GM12878 (cell line): ENCODE measurements at regions not wholly inside any gene's neighbourhood (a gene's known extent, or its start where the extent isn't known, plus 50 kb on each side); places are given as distances from the start of the nearest gene placed in this dataset.

Experiments
- ATAC-seq: fragments of 200-7000 bp; cut with Tn5 transposase; 3 replicates; pipeline ENCODE4 v1.9.1; 2020; ENCODE audit warnings: mild to moderate bottlenecking, moderate library complexity
- BruUV-seq: library from RNA; stranded (reverse); fragments of 400-500 nt; replicated peaks from 2 replicates; lab custom pipeline; 2021; lab: Mats Ljungman, UMichigan
- CTCF ChIA-PET: fragments of 300-600 bp; sonication (Branson Sonifier 250); formaldehyde crosslinking; extraction: SDS; loops from one replicate; lab custom pipeline; 2021; ENCODE audit warnings: inconsistent platforms; lab: Yijun Ruan, JAX
- POLR2A ChIA-PET: fragments of 350-600 bp; formaldehyde crosslinking; extraction: SDS; loops from one replicate; lab custom pipeline; 2021; ENCODE audit warnings: inconsistent platforms; lab: Charles Lee
- RAD21 ChIA-PET: fragments of 300-600 bp; sonication (Branson Sonifier 250); formaldehyde crosslinking; loops from one replicate; lab custom pipeline; 2023; ENCODE audit warnings: antibody characterized with exemption; ENCODE audit not compliant: unreplicated experiment; lab: Charles Lee
- SMC1A ChIA-PET: fragments of 300-600 bp; sonication (Branson Sonifier 250); formaldehyde crosslinking; loops from one replicate; lab custom pipeline; 2023; ENCODE audit not compliant: unreplicated experiment, uncharacterized antibody; lab: Charles Lee
- DNase-seq: peaks from one replicate; pipeline ENCODE4 v3.0.0-alpha.2; 2011; ENCODE audit warnings: low read depth, low spot score
- FAIRE-seq: peaks from 3 replicates; lab custom pipeline; 2011; peaks lifted over from hg19 to GRCh38; lab: Jason Lieb, UNC
- H2AFZ ChIP-seq: 2 replicates; pipeline ENCODE4 v1.6.0; 2011; ENCODE audit warnings: low read depth, low read length, control low read depth; ENCODE audit not compliant: control insufficient read depth
- H3K27ac ChIP-seq: 2 replicates; pipeline ENCODE4 v1.5.1; 2011; ENCODE audit warnings: control low read depth; ENCODE audit not compliant: control insufficient read depth, insufficient read depth
- H3K27me3 ChIP-seq, 2 experiments: replicated peaks in 1 of 2; 2 replicates each; pipeline versions ENCODE4 v1.6.0 to v1.6.1; 2011; ENCODE audit warnings: low read length in 1 of 2; ENCODE audit not compliant: control insufficient read depth in 2 of 2, insufficient read depth in 2 of 2
- H3K36me3 ChIP-seq, 2 experiments: 2 replicates each; pipeline ENCODE4 v1.5.1; 2011; ENCODE audit warnings: low read length in 1 of 2; ENCODE audit not compliant: control insufficient read depth in 2 of 2, insufficient read depth in 2 of 2
- H3K4me1 ChIP-seq: 2 replicates; pipeline ENCODE4 v1.6.1; 2011; ENCODE audit warnings: mild to moderate bottlenecking, low read length, moderate library complexity, mixed read lengths; ENCODE audit not compliant: control insufficient read depth, insufficient read depth
- H3K4me2 ChIP-seq: 2 replicates; pipeline ENCODE4 v1.6.0; 2011; ENCODE audit warnings: control low read depth; ENCODE audit not compliant: control insufficient read depth, insufficient read depth
- H3K4me3 ChIP-seq: fragments of 200-600 bp; sonication (generic); 2 replicates; pipeline ENCODE4 v1.5.1; 2016
- H3K79me2 ChIP-seq: 2 replicates; pipeline ENCODE4 v1.6.0; 2011; ENCODE audit warnings: low read length; ENCODE audit not compliant: control insufficient read depth, insufficient read depth
- H3K9ac ChIP-seq: 2 replicates; pipeline ENCODE4 v1.8.0; 2011; ENCODE audit warnings: low read length, control low read depth, mixed read lengths; ENCODE audit not compliant: control insufficient read depth, insufficient read depth
- H3K9me3 ChIP-seq: replicated peaks from 3 replicates; pipeline ENCODE4 v1.5.1; 2011; ENCODE audit warnings: mild to moderate bottlenecking, low read length; ENCODE audit not compliant: control insufficient read depth, insufficient read depth
- H4K20me1 ChIP-seq: 2 replicates; pipeline ENCODE4 v1.6.0; 2011; ENCODE audit not compliant: control insufficient read depth, insufficient read depth
- FOS ChIP-seq: IDR thresholded peaks from 3 replicates; pipeline ENCODE4 v1.6.1; 2011; ENCODE audit warnings: borderline replicate concordance; ENCODE audit not compliant: insufficient read length; ENCODE audit errors: extremely low read depth
- WGBS: methylation state at CpG from one replicate; pipeline ENCODE4 v1.1.6; 2016; ENCODE audit warnings: low lambda C conversion rate; ENCODE audit not compliant: insufficient replicate concordance, insufficient coverage; ENCODE audit errors: missing lambda C conversion rate; 5-methylcytosine and 5-hydroxymethylcytosine counted together
- in situ Hi-C: fragments of 300-500 bp; cut with MboI; formaldehyde crosslinking; loops from 9 replicates; pipeline ENCODE4 v1.14.3; 2018; ENCODE audit warnings: mixed read lengths
- intact Hi-C: fragments of 100-400 bp; cut with micrococcal nuclease; formaldehyde crosslinking; loops from one replicate; pipeline ENCODE4 v1.14.2; 2022; ENCODE audit not compliant: unreplicated experiment
- TF ChIP-seq, protein P1 (sequence below): fragments of 450-650 bp; formaldehyde crosslinking; IDR thresholded peaks from 2 replicates; pipeline ENCODE4 v1.4.0; 2022; ENCODE audit warnings: mild to moderate bottlenecking, moderate library complexity
- TF ChIP-seq, protein P2 (sequence below): fragments of 450-650 bp; formaldehyde crosslinking; IDR thresholded peaks from 2 replicates; pipeline ENCODE4 v1.4.0; 2020; ENCODE audit warnings: mild to moderate bottlenecking, moderate library complexity
- TF ChIP-seq, protein P3 (sequence below): IDR thresholded peaks from 2 replicates; pipeline ENCODE4 v1.6.1; 2012; ENCODE audit warnings: improper control_type of control experiment, low read depth, low read length; ENCODE audit not compliant: insufficient replicate concordance
- TF ChIP-seq, protein P4 (sequence below): IDR thresholded peaks from 2 replicates; pipeline ENCODE4 v1.6.1; 2011; ENCODE audit warnings: low read depth, low read length, improper control_type of control experiment, borderline replicate concordance

DNA sequence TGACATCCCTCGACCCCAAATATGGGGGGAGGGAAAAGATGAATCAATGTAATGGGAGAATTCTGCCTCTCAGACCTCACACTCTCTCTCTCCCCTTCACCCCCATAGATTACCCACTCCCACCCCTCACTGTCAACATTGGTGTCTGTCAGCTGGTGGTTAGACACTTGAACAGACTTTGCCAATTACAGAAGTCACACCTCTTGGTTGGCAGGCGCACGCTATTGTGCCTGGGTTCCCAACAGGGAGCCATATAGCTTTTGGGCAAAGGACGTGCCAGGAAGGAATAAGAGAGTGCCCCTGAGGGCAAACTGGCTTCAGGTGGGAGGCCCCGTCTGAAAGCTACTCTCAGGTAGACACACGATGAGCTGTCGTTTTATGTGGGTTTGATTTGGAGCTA is 54.1 kb upstream of the FYN start:
- ChIA-PET CTCF (interaction anchor here (0.6 kb wide), 1 partner anchor 54 kb away, joined by 5 read pairs; no protein-coding TSS in a partner anchor), SMC1A (interaction anchor here (0.9 kb wide), 1 partner anchor 217 kb away, joined by 3 read pairs; no protein-coding TSS in a partner anchor), RAD21 (no interaction called here), POLR2A (no interaction called here)
- Histone ChIP-seq H4K20me1 (no peaks in the 10 kb centered on the region), H3K27me3 (no peaks in the 10 kb centered on the region), H3K9ac (no peak overlapping the region), H3K4me2 (no peak overlapping the region), H2AFZ (no peak overlapping the region), H3K27ac (no peak overlapping the region), H3K4me3 (no peak overlapping the region), H3K79me2 (no peaks in the 10 kb centered on the region), H3K4me1 (no peaks in the 10 kb centered on the region), H3K9me3 (no peaks in the 10 kb centered on the region), H3K36me3 (no peaks in the 10 kb centered on the region)
- FAIRE-seq, result no peak
- in situ Hi-C loops, result no loop called here
- ATAC-seq, result no peak
- TF ChIP-seq, protein P1, sequence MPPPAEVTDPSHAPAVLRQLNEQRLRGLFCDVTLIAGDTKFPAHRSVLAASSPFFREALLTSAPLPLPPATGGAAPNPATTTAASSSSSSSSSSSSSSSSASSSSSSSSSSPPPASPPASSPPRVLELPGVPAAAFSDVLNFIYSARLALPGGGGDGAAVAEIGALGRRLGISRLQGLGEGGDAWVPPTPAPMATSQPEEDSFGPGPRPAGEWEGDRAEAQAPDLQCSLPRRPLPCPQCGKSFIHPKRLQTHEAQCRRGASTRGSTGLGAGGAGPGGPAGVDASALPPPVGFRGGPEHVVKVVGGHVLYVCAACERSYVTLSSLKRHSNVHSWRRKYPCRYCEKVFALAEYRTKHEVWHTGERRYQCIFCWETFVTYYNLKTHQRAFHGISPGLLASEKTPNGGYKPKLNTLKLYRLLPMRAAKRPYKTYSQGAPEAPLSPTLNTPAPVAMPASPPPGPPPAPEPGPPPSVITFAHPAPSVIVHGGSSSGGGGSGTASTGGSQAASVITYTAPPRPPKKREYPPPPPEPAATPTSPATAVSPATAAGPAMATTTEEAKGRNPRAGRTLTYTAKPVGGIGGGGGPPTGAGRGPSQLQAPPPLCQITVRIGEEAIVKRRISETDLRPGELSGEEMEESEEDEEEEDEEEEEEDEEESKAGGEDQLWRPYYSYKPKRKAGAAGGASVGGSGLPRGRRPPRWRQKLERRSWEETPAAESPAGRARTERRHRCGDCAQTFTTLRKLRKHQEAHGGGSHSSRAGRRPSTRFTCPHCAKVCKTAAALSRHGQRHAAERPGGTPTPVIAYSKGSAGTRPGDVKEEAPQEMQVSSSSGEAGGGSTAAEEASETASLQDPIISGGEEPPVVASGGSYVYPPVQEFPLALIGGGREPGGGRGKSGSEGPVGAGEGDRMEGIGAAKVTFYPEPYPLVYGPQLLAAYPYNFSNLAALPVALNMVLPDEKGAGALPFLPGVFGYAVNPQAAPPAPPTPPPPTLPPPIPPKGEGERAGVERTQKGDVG (CRISPR knock-in tag), result no peak
- TF ChIP-seq, protein P2, sequence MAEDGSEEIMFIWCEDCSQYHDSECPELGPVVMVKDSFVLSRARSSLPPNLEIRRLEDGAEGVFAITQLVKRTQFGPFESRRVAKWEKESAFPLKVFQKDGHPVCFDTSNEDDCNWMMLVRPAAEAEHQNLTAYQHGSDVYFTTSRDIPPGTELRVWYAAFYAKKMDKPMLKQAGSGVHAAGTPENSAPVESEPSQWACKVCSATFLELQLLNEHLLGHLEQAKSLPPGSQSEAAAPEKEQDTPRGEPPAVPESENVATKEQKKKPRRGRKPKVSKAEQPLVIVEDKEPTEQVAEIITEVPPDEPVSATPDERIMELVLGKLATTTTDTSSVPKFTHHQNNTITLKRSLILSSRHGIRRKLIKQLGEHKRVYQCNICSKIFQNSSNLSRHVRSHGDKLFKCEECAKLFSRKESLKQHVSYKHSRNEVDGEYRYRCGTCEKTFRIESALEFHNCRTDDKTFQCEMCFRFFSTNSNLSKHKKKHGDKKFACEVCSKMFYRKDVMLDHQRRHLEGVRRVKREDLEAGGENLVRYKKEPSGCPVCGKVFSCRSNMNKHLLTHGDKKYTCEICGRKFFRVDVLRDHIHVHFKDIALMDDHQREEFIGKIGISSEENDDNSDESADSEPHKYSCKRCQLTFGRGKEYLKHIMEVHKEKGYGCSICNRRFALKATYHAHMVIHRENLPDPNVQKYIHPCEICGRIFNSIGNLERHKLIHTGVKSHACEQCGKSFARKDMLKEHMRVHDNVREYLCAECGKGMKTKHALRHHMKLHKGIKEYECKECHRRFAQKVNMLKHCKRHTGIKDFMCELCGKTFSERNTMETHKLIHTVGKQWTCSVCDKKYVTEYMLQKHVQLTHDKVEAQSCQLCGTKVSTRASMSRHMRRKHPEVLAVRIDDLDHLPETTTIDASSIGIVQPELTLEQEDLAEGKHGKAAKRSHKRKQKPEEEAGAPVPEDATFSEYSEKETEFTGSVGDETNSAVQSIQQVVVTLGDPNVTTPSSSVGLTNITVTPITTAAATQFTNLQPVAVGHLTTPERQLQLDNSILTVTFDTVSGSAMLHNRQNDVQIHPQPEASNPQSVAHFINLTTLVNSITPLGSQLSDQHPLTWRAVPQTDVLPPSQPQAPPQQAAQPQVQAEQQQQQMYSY, result no peak
- TF ChIP-seq, protein P3, sequence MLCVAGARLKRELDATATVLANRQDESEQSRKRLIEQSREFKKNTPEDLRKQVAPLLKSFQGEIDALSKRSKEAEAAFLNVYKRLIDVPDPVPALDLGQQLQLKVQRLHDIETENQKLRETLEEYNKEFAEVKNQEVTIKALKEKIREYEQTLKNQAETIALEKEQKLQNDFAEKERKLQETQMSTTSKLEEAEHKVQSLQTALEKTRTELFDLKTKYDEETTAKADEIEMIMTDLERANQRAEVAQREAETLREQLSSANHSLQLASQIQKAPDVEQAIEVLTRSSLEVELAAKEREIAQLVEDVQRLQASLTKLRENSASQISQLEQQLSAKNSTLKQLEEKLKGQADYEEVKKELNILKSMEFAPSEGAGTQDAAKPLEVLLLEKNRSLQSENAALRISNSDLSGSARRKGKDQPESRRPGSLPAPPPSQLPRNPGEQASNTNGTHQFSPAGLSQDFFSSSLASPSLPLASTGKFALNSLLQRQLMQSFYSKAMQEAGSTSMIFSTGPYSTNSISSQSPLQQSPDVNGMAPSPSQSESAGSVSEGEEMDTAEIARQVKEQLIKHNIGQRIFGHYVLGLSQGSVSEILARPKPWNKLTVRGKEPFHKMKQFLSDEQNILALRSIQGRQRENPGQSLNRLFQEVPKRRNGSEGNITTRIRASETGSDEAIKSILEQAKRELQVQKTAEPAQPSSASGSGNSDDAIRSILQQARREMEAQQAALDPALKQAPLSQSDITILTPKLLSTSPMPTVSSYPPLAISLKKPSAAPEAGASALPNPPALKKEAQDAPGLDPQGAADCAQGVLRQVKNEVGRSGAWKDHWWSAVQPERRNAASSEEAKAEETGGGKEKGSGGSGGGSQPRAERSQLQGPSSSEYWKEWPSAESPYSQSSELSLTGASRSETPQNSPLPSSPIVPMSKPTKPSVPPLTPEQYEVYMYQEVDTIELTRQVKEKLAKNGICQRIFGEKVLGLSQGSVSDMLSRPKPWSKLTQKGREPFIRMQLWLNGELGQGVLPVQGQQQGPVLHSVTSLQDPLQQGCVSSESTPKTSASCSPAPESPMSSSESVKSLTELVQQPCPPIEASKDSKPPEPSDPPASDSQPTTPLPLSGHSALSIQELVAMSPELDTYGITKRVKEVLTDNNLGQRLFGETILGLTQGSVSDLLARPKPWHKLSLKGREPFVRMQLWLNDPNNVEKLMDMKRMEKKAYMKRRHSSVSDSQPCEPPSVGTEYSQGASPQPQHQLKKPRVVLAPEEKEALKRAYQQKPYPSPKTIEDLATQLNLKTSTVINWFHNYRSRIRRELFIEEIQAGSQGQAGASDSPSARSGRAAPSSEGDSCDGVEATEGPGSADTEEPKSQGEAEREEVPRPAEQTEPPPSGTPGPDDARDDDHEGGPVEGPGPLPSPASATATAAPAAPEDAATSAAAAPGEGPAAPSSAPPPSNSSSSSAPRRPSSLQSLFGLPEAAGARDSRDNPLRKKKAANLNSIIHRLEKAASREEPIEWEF, result no peak
- no peak for TF ChIP-seq FOS
- TF ChIP-seq, protein P4, sequence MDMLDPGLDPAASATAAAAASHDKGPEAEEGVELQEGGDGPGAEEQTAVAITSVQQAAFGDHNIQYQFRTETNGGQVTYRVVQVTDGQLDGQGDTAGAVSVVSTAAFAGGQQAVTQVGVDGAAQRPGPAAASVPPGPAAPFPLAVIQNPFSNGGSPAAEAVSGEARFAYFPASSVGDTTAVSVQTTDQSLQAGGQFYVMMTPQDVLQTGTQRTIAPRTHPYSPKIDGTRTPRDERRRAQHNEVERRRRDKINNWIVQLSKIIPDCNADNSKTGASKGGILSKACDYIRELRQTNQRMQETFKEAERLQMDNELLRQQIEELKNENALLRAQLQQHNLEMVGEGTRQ, result no peak
- DNase-seq, result no peak
- WGBS, result 66% methylated on average over 7 of the region's 7 CpGs
- intact Hi-C loops, result no loop called here
- no TSS peak for BruUV-seq
